Prostate gland (tissue), 2 donors: ENCODE measurements at regions not wholly inside any gene's neighbourhood (a gene's known extent, or its start where the extent isn't known, plus 50 kb on each side); places are given as distances from the start of the nearest gene placed in this dataset.

Source experiments
- DNase-seq: peaks from one replicate; pipeline ENCODE4 v3.0.0-alpha.2; 2019; ENCODE audit warnings: low spot score
- H3K27ac ChIP-seq, 2 donors: fragments of 200-600 bp; sonication (generic); 2 replicates each; pipeline ENCODE4 v1.5.1; 2017 to 2019
- H3K27me3 ChIP-seq: fragments of 200-600 bp; sonication (generic); replicated peaks from 2 replicates; pipeline ENCODE4 v1.5.1; 2019; ENCODE audit not compliant: insufficient read depth
- H3K36me3 ChIP-seq, 2 donors: fragments of 200-600 bp; sonication (generic); 1 replicate in 1 of 2; 2 replicates in 1 of 2; pipeline versions ENCODE4 v1.5.1 to v1.8.1; 2017 to 2019
- H3K4me1 ChIP-seq: fragments of 200-600 bp; sonication (generic); replicated peaks from 2 replicates; pipeline ENCODE4 v1.5.1; 2019
- H3K4me3 ChIP-seq, 2 donors: fragments of 200-600 bp; sonication (generic); 2 replicates each; pipeline ENCODE4 v1.5.1; 2017 to 2019
- H3K9me3 ChIP-seq: fragments of 200-600 bp; sonication (generic); 2 replicates; pipeline ENCODE4 v1.5.1; 2017
- CTCF ChIP-seq, 4 experiments: fragments of 200-600 bp in 2 of 4; fragments of 450-650 bp in 2 of 4; sonication (generic) in 2 of 4; IDR thresholded peaks; 1 replicate in 3 of 4; 2 replicates in 1 of 4; pipeline ENCODE4 v1.5.1; 2016 to 2019; ENCODE audit warnings: antibody characterized with exemption in 4 of 4, mild to moderate bottlenecking in 2 of 4, moderate library complexity in 2 of 4
- POLR2A ChIP-seq: fragments of 450-650 bp; IDR thresholded peaks from one replicate; pipeline ENCODE4 v1.6.1; 2016; ENCODE audit warnings: antibody characterized with exemption, mild to moderate bottlenecking
- POLR2AphosphoS5 ChIP-seq: sonication (generic); formaldehyde crosslinking; IDR thresholded peaks from one replicate; pipeline ENCODE4 v1.6.1; 2017; ENCODE audit warnings: antibody characterized with exemption
- WGBS: methylation state at CpG from one replicate; pipeline ENCODE4 v1.1.5; 2018; 5-methylcytosine and 5-hydroxymethylcytosine counted together
- intact Hi-C: fragments of 100-400 bp; cut with DNase I; formaldehyde crosslinking; loops from one replicate; pipeline ENCODE4 v1.14.2; 2022

GRCh38 chr6:14827354-14827753 is 418.5 kb upstream of the JARID2 start:
- 93% methylated on average over 10 of the region's 10 CpGs for WGBS
- no peak for DNase-seq
- H3K4me3 ChIP-seq: no peak overlapping the region
- H3K9me3 ChIP-seq: no peaks in the 10 kb centered on the region
- no peaks in the 10 kb centered on the region for H3K36me3 ChIP-seq
- no peak for TF ChIP-seq POLR2AphosphoS5
- TF ChIP-seq CTCF (IDR thresholded peaks at IDR 0.05): no peak
- no peak for TF ChIP-seq POLR2A
- H3K27me3 ChIP-seq: no peaks in the 10 kb centered on the region
- H3K27ac ChIP-seq: no peak overlapping the region
- intact Hi-C loops: no loop called here
- no peaks in the 10 kb centered on the region for H3K4me1 ChIP-seq

DNA sequence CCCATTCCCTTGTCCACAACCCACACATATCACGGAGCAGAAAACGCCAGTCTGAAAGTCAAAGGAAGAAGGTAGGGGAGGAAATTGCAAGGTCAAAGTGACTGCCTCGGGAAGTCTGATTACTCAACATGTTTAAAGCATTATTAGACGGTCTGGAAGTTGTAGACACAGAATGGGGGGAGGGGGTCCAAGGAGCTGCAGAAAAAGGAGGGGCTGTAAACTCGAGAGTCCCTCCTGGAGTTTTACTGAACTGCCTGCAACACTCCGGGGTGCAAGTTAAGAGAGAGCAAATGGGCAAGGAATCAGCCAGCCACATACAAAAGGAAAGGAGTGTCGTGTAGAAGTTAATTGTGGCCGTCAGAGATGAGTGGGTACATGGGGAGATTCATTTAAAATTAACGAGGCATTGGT is 417.7 kb upstream of the JARID2 start:
- no peaks in the 10 kb centered on the region for H3K27me3 ChIP-seq
- DNase-seq: no peak
- no peaks in the 10 kb centered on the region for H3K4me1 ChIP-seq
- 80% methylated on average over 9 of the region's 9 CpGs for WGBS
- no peaks in the 10 kb centered on the region for H3K36me3 ChIP-seq
- no peaks in the 10 kb centered on the region for H3K9me3 ChIP-seq
- no peak overlapping the region for H3K27ac ChIP-seq
- TF ChIP-seq POLR2AphosphoS5: no peak
- TF ChIP-seq CTCF (IDR thresholded peaks at IDR 0.05): no peak
- TF ChIP-seq POLR2A: no peak
- H3K4me3 ChIP-seq: no peak overlapping the region
- intact Hi-C loops: no loop called here

DNA sequence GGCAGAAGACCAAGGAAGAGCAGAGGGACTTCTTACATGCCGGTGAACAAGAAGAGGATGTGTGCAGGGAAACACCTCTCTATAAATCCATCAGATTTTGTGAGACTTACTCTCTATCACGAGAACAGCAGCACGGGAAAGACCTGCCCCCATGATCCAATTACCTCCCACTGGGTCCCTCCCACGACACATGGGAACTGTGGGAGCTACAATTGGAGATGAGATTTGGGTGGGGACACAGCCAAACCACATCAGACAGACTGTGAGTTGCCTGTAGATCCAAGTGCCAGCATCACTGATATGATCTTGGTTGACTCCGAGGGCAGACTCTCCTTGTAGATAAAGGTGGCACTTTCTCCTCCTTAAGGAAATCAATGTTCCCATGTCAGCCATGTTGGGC is 414.8 kb upstream of the JARID2 start:
- no peak for DNase-seq
- no peaks in the 10 kb centered on the region for H3K36me3 ChIP-seq
- H3K27ac ChIP-seq: no peak overlapping the region
- no peak overlapping the region for H3K4me3 ChIP-seq
- WGBS: 74% methylated on average over 5 of the region's 5 CpGs
- intact Hi-C loops: no loop called here
- H3K4me1 ChIP-seq: no peaks in the 10 kb centered on the region
- no peak for TF ChIP-seq POLR2A
- TF ChIP-seq POLR2AphosphoS5: no peak
- no peak for TF ChIP-seq CTCF (IDR thresholded peaks at IDR 0.05)
- no peaks in the 10 kb centered on the region for H3K9me3 ChIP-seq
- H3K27me3 ChIP-seq: no peaks in the 10 kb centered on the region

DNA sequence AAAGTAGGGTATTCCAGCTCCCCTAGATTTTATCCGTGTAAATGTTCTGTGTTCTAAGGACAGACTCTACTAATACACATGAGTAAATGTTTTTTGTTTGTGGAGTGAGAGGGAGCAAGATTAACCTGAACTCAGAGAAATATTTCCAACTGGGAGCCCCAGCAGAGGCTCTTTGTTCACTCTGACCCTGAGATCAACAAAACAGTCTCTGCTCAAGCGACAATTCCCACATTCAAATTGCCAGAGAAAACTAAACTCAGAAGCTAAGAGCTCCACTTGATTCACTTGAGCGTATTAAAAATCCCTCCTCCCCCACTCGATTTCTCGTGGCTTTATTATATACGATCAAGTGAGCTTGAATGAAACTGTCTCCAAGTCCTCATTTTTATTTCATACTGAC is 413.9 kb upstream of the JARID2 start:
- intact Hi-C loops: no loop called here
- DNase-seq: no peak
- H3K4me1 ChIP-seq: no peaks in the 10 kb centered on the region
- WGBS: 65% methylated on average over 6 of the region's 6 CpGs
- no peaks in the 10 kb centered on the region for H3K36me3 ChIP-seq
- no peaks in the 10 kb centered on the region for H3K9me3 ChIP-seq
- H3K27me3 ChIP-seq: no peaks in the 10 kb centered on the region
- no peak overlapping the region for H3K4me3 ChIP-seq
- H3K27ac ChIP-seq: no peak overlapping the region
- TF ChIP-seq POLR2A (no peak), CTCF (IDR thresholded peaks at IDR 0.05) (no peak), POLR2AphosphoS5 (no peak)

DNA sequence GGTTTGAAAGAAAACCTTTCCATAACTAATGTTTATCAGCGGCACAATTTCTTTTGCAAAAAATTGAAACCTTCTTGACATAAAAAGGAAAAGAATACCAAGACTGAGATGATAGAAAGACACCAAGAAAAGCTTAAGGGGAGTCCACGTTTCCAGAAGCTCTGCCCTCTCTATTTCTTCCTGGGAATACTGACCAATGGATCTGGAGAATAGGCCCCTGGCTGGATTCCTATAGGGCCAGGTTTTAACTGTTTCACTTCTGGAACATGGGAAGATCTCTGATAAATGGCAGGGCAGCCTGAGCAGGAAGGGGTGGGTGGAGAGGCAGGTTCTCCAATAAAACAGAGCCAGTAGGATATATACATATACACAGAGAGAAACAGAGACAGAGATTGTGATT is 413.4 kb upstream of the JARID2 start:
- no peaks in the 10 kb centered on the region for H3K36me3 ChIP-seq
- H3K4me1 ChIP-seq: no peaks in the 10 kb centered on the region
- no peak for TF ChIP-seq CTCF (IDR thresholded peaks at IDR 0.05)
- no peak for TF ChIP-seq POLR2A
- TF ChIP-seq POLR2AphosphoS5: no peak
- H3K4me3 ChIP-seq: no peak overlapping the region
- H3K9me3 ChIP-seq: no peaks in the 10 kb centered on the region
- no peak overlapping the region for H3K27ac ChIP-seq
- intact Hi-C loops: no loop called here
- no peak for DNase-seq
- H3K27me3 ChIP-seq: no peaks in the 10 kb centered on the region
- 79% methylated on average over 2 of the region's 2 CpGs for WGBS
